BLaER1 treated with 17β-estradiol and CSF1 and Interleukin-3, amounts not matched to agents 10 nM and 100 nM (cell line): ENCODE measurements at regions not wholly inside any gene's neighbourhood (a gene's known extent, or its start where the extent isn't known, plus 50 kb on each side); places are given as distances from the start of the nearest gene placed in this dataset.

Source experiments
- H3K27ac ChIP-seq, 11 experiments: shearing (Covaris generic); formaldehyde crosslinking; 2 replicates each; pipeline ENCODE4 v1.8.1; 2022
- H3K27me3 ChIP-seq, 11 experiments: shearing (Covaris generic); formaldehyde crosslinking; 2 replicates each; pipeline ENCODE4 v1.8.1; 2022
- H3K36me3 ChIP-seq, 11 experiments: shearing (Covaris generic); formaldehyde crosslinking; 2 replicates each; pipeline ENCODE4 v1.8.1; 2022
- H3K4me1 ChIP-seq, 10 experiments: shearing (Covaris generic); formaldehyde crosslinking; 2 replicates each; pipeline ENCODE4 v1.8.1; 2022
- H3K4me2 ChIP-seq, 11 experiments: shearing (Covaris generic); formaldehyde crosslinking; 2 replicates each; pipeline ENCODE4 v1.8.1; 2022
- H3K4me3 ChIP-seq, 10 experiments: shearing (Covaris generic); formaldehyde crosslinking; 2 replicates each; pipeline ENCODE4 v1.8.1; 2022
- H3K9ac ChIP-seq, 11 experiments: shearing (Covaris generic); formaldehyde crosslinking; 2 replicates each; pipeline ENCODE4 v1.8.1; 2022
- H3K9me3 ChIP-seq, 11 experiments: shearing (Covaris generic); formaldehyde crosslinking; replicated peaks in 1 of 11; 2 replicates each; pipeline ENCODE4 v1.8.1; 2022
- H4K20me1 ChIP-seq, 11 experiments: shearing (Covaris generic); formaldehyde crosslinking; 2 replicates each; pipeline ENCODE4 v1.8.1; 2022
- Cebpa-rat ChIP-seq, 11 experiments: shearing (Covaris generic); IDR thresholded peaks; 2 replicates each; pipeline ENCODE4 v1.8.1; 2022

DNA sequence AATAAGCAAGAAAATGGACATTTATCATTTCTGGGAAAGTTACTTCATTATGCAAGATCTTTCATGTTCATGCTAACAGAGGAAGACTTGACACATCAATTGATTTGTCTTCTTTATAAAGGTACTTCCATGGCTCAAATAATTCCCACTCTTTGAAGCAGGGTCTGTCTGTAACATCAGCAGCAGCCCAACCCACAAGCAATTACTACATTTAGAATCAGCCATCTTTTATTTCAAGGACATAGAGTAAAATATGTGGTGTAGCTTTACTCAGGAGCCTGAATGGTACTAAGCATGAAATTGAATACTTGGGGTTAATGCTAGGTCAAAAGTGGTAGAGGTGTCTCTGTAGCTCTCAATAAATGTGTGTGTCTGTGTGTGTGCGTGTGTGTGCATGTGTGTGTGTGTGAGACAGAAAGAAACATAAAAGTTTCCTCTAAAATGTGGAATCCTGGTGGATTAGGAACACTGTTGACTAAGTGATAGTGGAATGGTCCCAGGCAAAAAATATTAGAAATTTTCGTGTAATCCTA lies 581.1 kb downstream of the CAAP1 start:
- Histone ChIP-seq H4K20me1 (no peaks in the 10 kb centered on the region), H3K27ac (no peak overlapping the region), H3K4me3 (no peak overlapping the region), H3K36me3 (no peaks in the 10 kb centered on the region), H3K4me2 (no peak overlapping the region), H3K4me1 (no peaks in the 10 kb centered on the region), H3K27me3 (no peaks in the 10 kb centered on the region), H3K9me3 (no peaks in the 10 kb centered on the region), H3K9ac (no peak overlapping the region)
- no peak for TF ChIP-seq Cebpa-rat (IDR thresholded peaks at IDR 0.05)

DNA sequence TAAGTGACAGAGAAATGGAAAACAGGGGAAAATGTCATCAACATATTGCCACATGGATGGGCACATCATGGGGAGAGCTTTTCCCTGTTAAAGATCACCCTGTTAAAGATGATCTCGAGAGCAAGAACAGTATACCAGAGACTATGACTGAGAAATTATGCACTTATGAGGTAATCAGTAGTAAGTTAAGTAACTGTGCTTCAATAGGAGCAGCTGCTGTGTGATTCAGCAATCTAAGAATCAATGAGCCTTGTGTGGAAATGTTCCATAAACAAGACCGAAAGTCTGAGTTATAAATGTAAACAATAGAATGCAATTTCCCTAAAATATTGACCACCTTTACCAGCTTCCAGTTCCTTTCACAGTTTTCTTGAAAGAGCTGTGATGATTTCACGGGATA lies 582.3 kb downstream of the CAAP1 start:
- Histone ChIP-seq H3K27ac (no peak overlapping the region), H3K9ac (no peak overlapping the region), H3K4me3 (no peak overlapping the region), H3K4me1 (no peaks in the 10 kb centered on the region), H3K4me2 (no peak overlapping the region), H3K9me3 (no peaks in the 10 kb centered on the region), H4K20me1 (no peaks in the 10 kb centered on the region), H3K36me3 (no peaks in the 10 kb centered on the region), H3K27me3 (no peaks in the 10 kb centered on the region)
- no peak for TF ChIP-seq Cebpa-rat (IDR thresholded peaks at IDR 0.05)

DNA sequence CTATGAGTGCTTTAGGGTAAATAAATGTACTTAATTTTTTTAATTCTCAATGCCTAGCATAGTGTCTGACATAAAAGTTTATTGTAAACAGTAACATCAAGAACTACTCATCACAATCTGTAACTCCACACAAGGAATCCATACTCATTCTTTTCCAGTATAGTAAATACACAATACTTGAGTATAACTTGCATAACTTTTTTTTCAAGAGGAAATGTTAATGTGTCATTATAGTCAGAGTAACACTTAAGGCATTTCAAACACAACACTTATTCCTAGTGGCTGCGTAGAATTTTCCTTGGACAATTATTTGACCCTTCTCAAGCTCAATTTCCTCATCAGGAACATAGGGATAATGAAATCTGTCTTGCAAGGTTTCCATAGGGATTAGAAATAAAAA lies 584.3 kb downstream of the CAAP1 start:
- Histone ChIP-seq H3K4me1 (no peaks in the 10 kb centered on the region), H3K4me2 (no peak overlapping the region), H3K9ac (no peak overlapping the region), H3K4me3 (no peak overlapping the region), H3K27me3 (no peaks in the 10 kb centered on the region), H4K20me1 (no peaks in the 10 kb centered on the region), H3K36me3 (no peaks in the 10 kb centered on the region), H3K9me3 (no peaks in the 10 kb centered on the region), H3K27ac (no peak overlapping the region)
- no peak for TF ChIP-seq Cebpa-rat (IDR thresholded peaks at IDR 0.05)

DNA sequence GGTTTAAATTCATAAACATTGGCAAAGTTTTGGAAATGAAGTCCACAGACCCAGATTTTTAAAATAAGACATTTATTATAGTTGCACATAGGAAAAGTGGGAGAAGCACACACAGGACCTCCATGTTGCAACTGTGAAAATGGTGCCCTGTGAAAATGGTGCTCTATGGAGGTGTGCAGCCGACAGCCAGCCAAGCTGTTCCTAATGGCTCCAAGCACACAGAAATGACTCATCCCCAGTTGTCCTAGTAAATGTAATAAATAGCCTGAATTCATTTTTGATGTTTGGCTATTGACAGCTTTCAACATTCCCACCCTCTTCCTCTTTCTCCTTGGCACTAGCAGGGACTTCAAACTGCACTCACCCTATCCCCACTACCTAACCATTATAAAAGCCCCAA lies 590.9 kb downstream of the CAAP1 start:
- Histone ChIP-seq H3K27ac (no peak overlapping the region), H3K4me1 (no peaks in the 10 kb centered on the region), H3K27me3 (no peaks in the 10 kb centered on the region), H3K9me3 (no peaks in the 10 kb centered on the region), H3K4me3 (no peak overlapping the region), H3K36me3 (no peaks in the 10 kb centered on the region), H3K9ac (no peak overlapping the region), H3K4me2 (no peak overlapping the region), H4K20me1 (no peaks in the 10 kb centered on the region)
- TF ChIP-seq Cebpa-rat (IDR thresholded peaks at IDR 0.05): no peak

DNA sequence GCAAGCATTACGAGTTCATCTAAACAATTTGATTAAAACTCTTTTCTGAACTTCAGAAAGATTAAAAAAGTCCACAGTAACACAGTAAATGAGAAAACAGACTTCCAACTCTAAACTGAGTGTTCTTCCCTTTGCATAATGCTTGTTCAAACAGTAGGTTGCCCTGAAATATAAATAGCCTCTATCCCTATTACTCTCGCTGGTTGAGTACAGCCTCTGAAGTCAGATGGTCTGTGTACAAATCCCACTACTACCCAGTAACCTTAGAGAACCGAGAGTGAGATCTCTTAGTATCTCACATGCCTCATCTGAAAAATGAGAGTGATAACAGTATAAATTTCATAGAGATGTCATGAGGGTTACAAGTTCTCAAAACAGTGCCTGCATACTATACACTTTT lies 591.6 kb downstream of the CAAP1 start:
- no peaks in the 10 kb centered on the region for H4K20me1 ChIP-seq
- no peaks in the 10 kb centered on the region for H3K9me3 ChIP-seq
- H3K9ac ChIP-seq: no peak overlapping the region
- no peaks in the 10 kb centered on the region for H3K27me3 ChIP-seq
- H3K4me3 ChIP-seq: no peak overlapping the region
- H3K4me2 ChIP-seq: no peak overlapping the region
- H3K4me1 ChIP-seq: no peaks in the 10 kb centered on the region
- no peak overlapping the region for H3K27ac ChIP-seq
- TF ChIP-seq Cebpa-rat (IDR thresholded peaks at IDR 0.05): no peak
- H3K36me3 ChIP-seq: no peaks in the 10 kb centered on the region

DNA sequence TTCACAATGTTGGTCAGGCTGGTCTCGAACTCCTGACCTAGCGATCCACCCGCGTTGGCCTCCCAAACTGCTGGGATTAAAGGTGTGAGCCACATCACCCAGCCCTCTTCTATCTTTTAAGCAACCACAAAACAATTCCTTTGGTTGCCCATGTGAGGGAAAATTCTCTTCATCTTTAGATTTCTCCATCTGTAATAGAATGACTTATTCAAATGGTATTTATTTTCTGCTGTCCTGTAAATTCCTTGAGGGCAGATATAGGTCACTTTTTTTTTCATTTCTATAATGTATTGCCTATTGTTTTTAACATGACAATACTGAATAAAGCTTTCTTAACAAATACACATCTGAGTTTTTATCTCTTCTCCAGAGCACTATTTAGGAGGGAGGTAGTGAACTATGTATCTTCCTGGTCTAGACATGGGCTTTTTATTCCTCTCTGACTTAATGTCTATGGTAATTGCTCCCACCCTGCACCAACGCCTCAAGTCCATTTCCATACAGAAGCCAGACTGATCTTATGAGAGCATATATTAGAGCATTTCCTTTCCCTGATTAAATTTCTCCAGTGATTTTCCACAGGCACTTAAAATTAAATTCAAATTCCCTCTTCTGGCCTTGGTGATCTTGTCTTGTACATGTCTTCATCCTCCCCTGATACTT lies 595.6 kb downstream of the CAAP1 start:
- TF ChIP-seq Cebpa-rat (IDR thresholded peaks at IDR 0.05): no peak
- Histone ChIP-seq H3K4me3 (no peak overlapping the region), H3K27ac (no peak overlapping the region)

DNA sequence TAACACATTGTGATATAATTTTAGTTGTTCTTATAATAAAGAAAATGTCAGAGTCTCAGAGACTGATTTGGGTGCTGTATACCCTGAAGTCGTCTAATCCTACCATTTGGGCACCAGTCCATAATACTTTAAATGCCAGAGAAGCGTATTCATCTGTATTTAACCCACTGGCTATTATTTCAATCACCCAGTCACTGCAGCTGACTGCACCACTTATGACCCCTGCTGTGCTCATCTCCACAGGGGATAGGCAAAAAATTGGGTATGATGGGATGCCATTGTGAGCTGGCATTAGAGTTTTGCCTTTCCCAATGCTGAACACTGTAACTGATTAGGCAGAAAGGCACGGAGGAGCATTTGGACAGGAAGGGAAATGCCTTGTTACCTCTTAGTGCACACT lies 599.7 kb downstream of the CAAP1 start:
- TF ChIP-seq Cebpa-rat (IDR thresholded peaks at IDR 0.05): no peak
- no peaks in the 10 kb centered on the region for H3K27me3 ChIP-seq
- H3K36me3 ChIP-seq: no peaks in the 10 kb centered on the region
- no peak overlapping the region for H3K9ac ChIP-seq
- H3K27ac ChIP-seq: no peak overlapping the region
- no peaks in the 10 kb centered on the region for H4K20me1 ChIP-seq
- no peak overlapping the region for H3K4me3 ChIP-seq
- H3K9me3 ChIP-seq: peaks cover 0 to 8% (median 0%) of the 10 kb centered on the region in 11 experiments; a peak in 3 of 22 replicates
- no peak overlapping the region for H3K4me2 ChIP-seq
- H3K4me1 ChIP-seq: no peaks in the 10 kb centered on the region

More for the DNA sequence above, 595.6 kb downstream of the CAAP1 start:
- H3K36me3 ChIP-seq: no peaks in the 10 kb centered on the region
- no peaks in the 10 kb centered on the region for H3K4me1 ChIP-seq
- H4K20me1 ChIP-seq: no peaks in the 10 kb centered on the region
- no peaks in the 10 kb centered on the region for H3K27me3 ChIP-seq
- H3K9ac ChIP-seq: no peak overlapping the region
- H3K4me2 ChIP-seq: no peak overlapping the region
- no peaks in the 10 kb centered on the region for H3K9me3 ChIP-seq

DNA sequence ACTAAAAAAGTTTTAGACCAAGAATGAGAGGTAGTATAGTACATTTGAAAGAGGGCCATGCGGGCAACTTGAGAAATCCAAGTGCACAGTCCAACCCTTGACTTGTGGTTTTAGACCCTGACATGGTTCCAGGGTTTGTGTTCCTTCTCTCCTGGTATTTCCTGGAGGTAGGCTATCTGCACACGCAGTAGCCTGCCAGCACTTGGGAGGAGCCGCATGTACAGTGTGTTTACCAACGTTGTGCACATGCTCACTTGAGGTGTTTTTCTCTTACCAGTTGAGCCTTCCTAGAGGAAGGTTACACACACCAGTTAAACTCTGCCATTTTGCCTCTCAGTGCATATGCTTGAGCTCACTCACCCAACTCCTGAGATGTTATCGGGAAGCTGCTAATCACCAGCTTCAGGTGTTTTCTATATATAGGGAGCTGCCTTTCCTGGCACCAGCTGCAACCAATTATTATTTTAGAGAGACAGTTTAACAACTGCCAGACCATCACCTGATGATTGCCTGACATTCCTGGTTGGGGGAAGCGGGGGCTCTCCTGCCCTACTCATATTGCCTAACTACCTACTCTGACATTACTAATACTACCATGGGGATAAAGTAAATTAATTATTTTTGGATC lies 593.4 kb upstream of the TUSC1 start:
- no peak overlapping the region for H3K27ac ChIP-seq
- no peak overlapping the region for H3K4me3 ChIP-seq
- H3K4me2 ChIP-seq: no peak overlapping the region
- no peaks in the 10 kb centered on the region for H3K4me1 ChIP-seq
- no peaks in the 10 kb centered on the region for H3K9me3 ChIP-seq
- TF ChIP-seq Cebpa-rat (IDR thresholded peaks at IDR 0.05): no peak
- H3K9ac ChIP-seq: no peak overlapping the region
- H3K36me3 ChIP-seq: no peaks in the 10 kb centered on the region
- H4K20me1 ChIP-seq: no peaks in the 10 kb centered on the region
- H3K27me3 ChIP-seq: no peaks in the 10 kb centered on the region

DNA sequence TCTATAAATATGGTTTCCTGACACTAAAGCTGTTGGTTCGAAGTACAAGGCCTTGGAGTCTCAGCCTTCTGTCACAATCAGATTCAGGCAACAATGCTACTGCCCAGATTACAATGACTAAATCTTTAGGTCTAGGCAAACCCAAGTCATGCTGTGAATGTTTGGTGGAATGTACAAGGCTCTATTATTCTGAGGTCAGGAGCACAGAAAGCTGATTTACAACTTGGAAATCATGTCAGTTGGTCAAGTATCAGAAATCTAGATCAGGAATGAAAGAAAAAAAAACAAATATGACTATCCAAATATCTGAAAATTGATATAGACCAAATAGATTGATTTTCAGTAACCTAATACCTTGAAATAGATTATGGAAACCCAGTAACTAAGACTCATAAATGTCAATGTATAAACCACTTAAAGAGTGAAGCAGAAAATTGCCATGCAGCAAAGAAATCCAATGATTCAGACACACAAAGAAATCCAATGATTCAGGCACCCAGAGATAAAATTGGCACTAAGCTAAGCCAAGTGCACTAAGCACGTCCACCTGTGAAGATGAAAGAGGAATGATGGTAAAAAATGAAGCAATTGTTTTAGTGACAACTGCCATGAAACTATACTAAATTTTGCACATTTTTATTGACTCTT lies 588.0 kb upstream of the TUSC1 start:
- no peaks in the 10 kb centered on the region for H3K4me1 ChIP-seq
- no peaks in the 10 kb centered on the region for H3K9me3 ChIP-seq
- H3K27ac ChIP-seq: no peak overlapping the region
- no peaks in the 10 kb centered on the region for H4K20me1 ChIP-seq
- H3K4me3 ChIP-seq: no peak overlapping the region
- no peaks in the 10 kb centered on the region for H3K36me3 ChIP-seq
- no peaks in the 10 kb centered on the region for H3K27me3 ChIP-seq
- no peak for TF ChIP-seq Cebpa-rat (IDR thresholded peaks at IDR 0.05)
- no peak overlapping the region for H3K4me2 ChIP-seq
- H3K9ac ChIP-seq: no peak overlapping the region
